ENCODE measurements at regions not wholly inside any gene's neighbourhood (a gene's known extent, or its start where the extent isn't known, plus 50 kb on each side); places are given as distances from the start of the nearest gene placed in this dataset.
"Not testable (repeated sequence)": the region's sequence is repeated elsewhere in the genome, so short reads cannot be mapped to it uniquely, and the experiment has no call there.

DNA sequence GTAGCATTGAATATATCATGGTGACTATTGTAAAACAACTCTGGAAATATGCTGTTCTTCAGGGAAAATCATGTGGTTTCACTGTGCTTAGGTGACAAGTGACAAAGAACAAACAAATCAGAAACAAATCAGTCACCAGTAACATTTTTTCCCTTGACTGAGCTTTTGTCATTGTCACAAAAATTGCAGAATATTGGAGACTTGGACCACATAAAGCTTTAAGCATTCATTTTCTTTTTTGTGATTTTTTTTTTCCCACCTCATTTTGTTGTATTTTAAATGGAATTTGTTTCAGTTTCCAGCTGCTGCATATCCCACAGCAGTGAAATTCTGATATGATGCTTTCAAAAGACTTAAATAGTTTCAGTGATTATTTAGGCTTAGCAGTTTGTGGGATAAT is 1088.4 kb downstream of the OTOL1 start:
- POLR2A ChIA-PET: no interaction called here
- Histone ChIP-seq H3K9me3 (ENCODE audit: low read length) (no peaks in the 10 kb centered on the region), H3K27ac (ENCODE audit: low read depth, low read length, poor library complexity, severe bottlenecking) (no peak overlapping the region), H2AFZ (ENCODE audit: low read length) (no peak overlapping the region), H3K4me2 (ENCODE audit: low read length) (no peak overlapping the region), H3K79me2 (ENCODE audit: insufficient read depth, low read depth, low read length) (no peaks in the 10 kb centered on the region), H3K9me2 (ENCODE audit: insufficient read depth, low read length) (no peaks in the 10 kb centered on the region), H3K4me3 (ENCODE audit: low read depth, low read length, poor library complexity, severe bottlenecking) (no peak overlapping the region), H3K36me3 (ENCODE audit: insufficient read depth, low read length) (no peaks in the 10 kb centered on the region), H3K4me1 (ENCODE audit: insufficient read depth, low read length, poor library complexity, severe bottlenecking) (no peaks in the 10 kb centered on the region), H4K20me1 (ENCODE audit: insufficient read depth, low read length) (no peaks in the 10 kb centered on the region)
- no TSS peak for BruUV-seq (replicated peaks)
- no peak for DNase-seq (ENCODE audit: low spot score)
- intact Hi-C loops (cut with micrococcal nuclease; ENCODE audit: unreplicated experiment): no loop called here
- TF ChIP-seq EZH2phosphoT487 (IDR thresholded peaks at IDR 0.05; ENCODE audit: borderline replicate concordance, low read depth, low read length): no peak
- TF ChIP-seq, protein P1, sequence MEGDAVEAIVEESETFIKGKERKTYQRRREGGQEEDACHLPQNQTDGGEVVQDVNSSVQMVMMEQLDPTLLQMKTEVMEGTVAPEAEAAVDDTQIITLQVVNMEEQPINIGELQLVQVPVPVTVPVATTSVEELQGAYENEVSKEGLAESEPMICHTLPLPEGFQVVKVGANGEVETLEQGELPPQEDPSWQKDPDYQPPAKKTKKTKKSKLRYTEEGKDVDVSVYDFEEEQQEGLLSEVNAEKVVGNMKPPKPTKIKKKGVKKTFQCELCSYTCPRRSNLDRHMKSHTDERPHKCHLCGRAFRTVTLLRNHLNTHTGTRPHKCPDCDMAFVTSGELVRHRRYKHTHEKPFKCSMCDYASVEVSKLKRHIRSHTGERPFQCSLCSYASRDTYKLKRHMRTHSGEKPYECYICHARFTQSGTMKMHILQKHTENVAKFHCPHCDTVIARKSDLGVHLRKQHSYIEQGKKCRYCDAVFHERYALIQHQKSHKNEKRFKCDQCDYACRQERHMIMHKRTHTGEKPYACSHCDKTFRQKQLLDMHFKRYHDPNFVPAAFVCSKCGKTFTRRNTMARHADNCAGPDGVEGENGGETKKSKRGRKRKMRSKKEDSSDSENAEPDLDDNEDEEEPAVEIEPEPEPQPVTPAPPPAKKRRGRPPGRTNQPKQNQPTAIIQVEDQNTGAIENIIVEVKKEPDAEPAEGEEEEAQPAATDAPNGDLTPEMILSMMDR (conservative IDR thresholded peaks at IDR 0.05; ENCODE audit: low read length): no peak
- CTCF ChIA-PET (ENCODE audit: unreplicated experiment): no interaction called here

DNA sequence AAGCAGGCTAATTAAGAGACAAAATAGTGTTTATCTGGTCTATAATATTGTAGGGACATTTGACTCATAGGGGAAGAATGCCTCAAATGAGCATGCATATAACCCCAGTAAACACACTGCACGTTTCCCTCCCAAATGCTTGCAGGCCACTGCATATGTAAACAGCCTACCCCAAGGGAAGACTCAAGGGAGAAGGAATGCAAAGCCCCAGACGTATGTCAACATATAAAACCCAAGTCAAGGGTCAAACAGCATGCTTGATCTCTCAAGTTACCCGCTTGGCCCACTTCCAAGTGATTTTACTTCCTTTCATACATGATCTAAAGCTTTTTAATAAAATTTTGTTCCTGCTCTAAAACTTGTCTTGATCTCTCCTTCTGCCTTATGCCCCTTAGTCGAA is 1090.0 kb downstream of the OTOL1 start:
- Histone ChIP-seq H3K9me2 (ENCODE audit: insufficient read depth, low read length) (no peaks in the 10 kb centered on the region), H3K4me2 (ENCODE audit: low read length) (no peak overlapping the region), H3K27ac (ENCODE audit: low read depth, low read length, poor library complexity, severe bottlenecking) (no peak overlapping the region), H2AFZ (ENCODE audit: low read length) (no peak overlapping the region), H3K4me3 (ENCODE audit: low read depth, low read length, poor library complexity, severe bottlenecking) (no peak overlapping the region), H3K4me1 (ENCODE audit: insufficient read depth, low read length, poor library complexity, severe bottlenecking) (no peaks in the 10 kb centered on the region), H3K79me2 (ENCODE audit: insufficient read depth, low read depth, low read length) (no peaks in the 10 kb centered on the region), H3K36me3 (ENCODE audit: insufficient read depth, low read length) (no peaks in the 10 kb centered on the region), H3K9me3 (ENCODE audit: low read length) (no peaks in the 10 kb centered on the region), H4K20me1 (ENCODE audit: insufficient read depth, low read length) (no peaks in the 10 kb centered on the region)
- ChIA-PET CTCF (ENCODE audit: unreplicated experiment) (no interaction called here), POLR2A (no interaction called here)
- intact Hi-C loops (cut with micrococcal nuclease; ENCODE audit: unreplicated experiment): no loop called here
- DNase-seq (ENCODE audit: low spot score): no peak
- no peak for TF ChIP-seq EZH2phosphoT487 (IDR thresholded peaks at IDR 0.05; ENCODE audit: borderline replicate concordance, low read depth, low read length)
- TF ChIP-seq, protein P1 (conservative IDR thresholded peaks at IDR 0.05; ENCODE audit: low read length): no peak
- BruUV-seq (replicated peaks): no TSS peak

DNA sequence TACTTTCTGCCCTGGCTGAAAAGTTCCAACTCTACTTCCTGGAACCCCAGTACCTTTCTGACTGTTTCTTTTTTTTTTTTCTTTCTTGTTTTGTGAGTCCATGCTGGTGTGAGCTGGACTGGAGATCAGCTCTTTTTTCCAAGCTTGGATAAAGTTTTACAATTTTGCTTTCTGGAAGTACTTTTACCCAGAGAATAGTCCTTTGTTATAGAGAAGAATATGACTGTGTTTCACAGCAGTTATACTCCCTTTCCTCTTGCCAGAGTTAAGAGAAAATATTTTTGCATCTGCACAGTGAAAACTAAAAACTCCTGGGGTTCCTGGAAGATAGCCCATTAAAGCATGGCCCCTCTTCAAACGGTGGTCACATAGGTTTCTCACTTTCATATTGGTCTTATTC is 1100.6 kb downstream of the OTOL1 start:
- ChIA-PET POLR2A (no interaction called here), CTCF (ENCODE audit: unreplicated experiment) (no interaction called here)
- no TSS peak for BruUV-seq (replicated peaks)
- Histone ChIP-seq H4K20me1 (ENCODE audit: insufficient read depth, low read length) (no peaks in the 10 kb centered on the region), H3K36me3 (ENCODE audit: insufficient read depth, low read length) (no peaks in the 10 kb centered on the region), H2AFZ (ENCODE audit: low read length) (no peak overlapping the region), H3K9me2 (ENCODE audit: insufficient read depth, low read length) (no peaks in the 10 kb centered on the region), H3K4me3 (ENCODE audit: low read depth, low read length, poor library complexity, severe bottlenecking) (no peak overlapping the region), H3K4me2 (ENCODE audit: low read length) (no peak overlapping the region), H3K4me1 (ENCODE audit: insufficient read depth, low read length, poor library complexity, severe bottlenecking) (no peaks in the 10 kb centered on the region), H3K9me3 (ENCODE audit: low read length) (no peaks in the 10 kb centered on the region), H3K79me2 (ENCODE audit: insufficient read depth, low read depth, low read length) (no peaks in the 10 kb centered on the region), H3K27ac (ENCODE audit: low read depth, low read length, poor library complexity, severe bottlenecking) (no peak overlapping the region)
- intact Hi-C loops (cut with micrococcal nuclease; ENCODE audit: unreplicated experiment): no loop called here
- no peak for TF ChIP-seq EZH2phosphoT487 (IDR thresholded peaks at IDR 0.05; ENCODE audit: borderline replicate concordance, low read depth, low read length)
- TF ChIP-seq, protein P1 (conservative IDR thresholded peaks at IDR 0.05; ENCODE audit: low read length): no peak
- DNase-seq (ENCODE audit: low spot score): no peak

DNA sequence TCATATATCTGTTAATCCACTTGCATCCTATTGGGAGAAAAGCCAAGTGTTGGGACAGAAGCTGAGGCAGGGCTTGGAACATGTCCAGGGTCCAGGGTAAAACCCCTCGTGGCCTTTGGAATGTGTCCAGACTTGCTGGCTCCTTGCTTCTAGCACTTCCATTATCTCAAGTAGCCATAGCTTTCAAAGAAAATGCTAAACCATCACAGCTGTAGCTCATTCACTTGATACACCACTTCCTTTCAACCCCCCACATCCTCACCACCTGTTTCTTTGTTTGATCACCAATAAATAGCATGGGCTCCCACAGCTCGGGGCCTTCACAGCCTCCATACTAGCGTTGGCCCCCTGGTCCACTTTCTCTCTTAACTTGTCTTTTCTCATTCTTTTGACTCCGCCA is 1101.9 kb downstream of the OTOL1 start:
- POLR2A ChIA-PET; H3K9me2 ChIP-seq (ENCODE audit: insufficient read depth, low read length); H2AFZ ChIP-seq (ENCODE audit: low read length); H3K4me1 ChIP-seq (ENCODE audit: insufficient read depth, low read length, poor library complexity, severe bottlenecking); H4K20me1 ChIP-seq (ENCODE audit: insufficient read depth, low read length); H3K36me3 ChIP-seq (ENCODE audit: insufficient read depth, low read length); CTCF ChIA-PET (ENCODE audit: unreplicated experiment); H3K79me2 ChIP-seq (ENCODE audit: insufficient read depth, low read depth, low read length); H3K27ac ChIP-seq (ENCODE audit: low read depth, low read length, poor library complexity, severe bottlenecking); BruUV-seq (replicated peaks); H3K4me3 ChIP-seq (ENCODE audit: low read depth, low read length, poor library complexity, severe bottlenecking); intact Hi-C loops (cut with micrococcal nuclease; ENCODE audit: unreplicated experiment); H3K4me2 ChIP-seq (ENCODE audit: low read length); H3K9me3 ChIP-seq (ENCODE audit: low read length): not testable (repeated sequence)
- DNase-seq (ENCODE audit: low spot score): peak; percentile 3

DNA sequence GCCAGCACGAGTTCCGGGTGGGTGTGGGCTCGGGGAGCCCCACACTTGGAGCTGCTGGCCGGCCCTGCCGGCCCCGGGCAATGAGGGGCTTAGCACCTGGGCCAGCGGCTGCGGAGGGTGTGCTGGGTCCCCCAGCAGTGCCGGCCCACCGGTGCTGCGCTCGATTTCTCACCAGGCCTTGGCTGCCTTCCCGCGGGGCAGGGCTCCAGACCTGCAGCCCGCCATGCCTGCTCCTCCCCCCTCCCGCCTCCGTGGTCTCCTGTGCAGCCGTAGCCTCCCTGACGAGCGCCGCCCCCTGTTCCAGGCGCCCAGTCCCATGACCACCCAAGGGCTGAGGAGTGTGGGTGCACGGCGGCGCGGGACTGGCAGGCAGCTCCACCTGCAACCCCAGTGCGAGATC is 1103.1 kb downstream of the OTOL1 start:
- DNase-seq (ENCODE audit: low spot score); H3K4me2 ChIP-seq (ENCODE audit: low read length); POLR2A ChIA-PET; CTCF ChIA-PET (ENCODE audit: unreplicated experiment); H2AFZ ChIP-seq (ENCODE audit: low read length); H3K36me3 ChIP-seq (ENCODE audit: insufficient read depth, low read length); H3K4me1 ChIP-seq (ENCODE audit: insufficient read depth, low read length, poor library complexity, severe bottlenecking); BruUV-seq (replicated peaks); H4K20me1 ChIP-seq (ENCODE audit: insufficient read depth, low read length); intact Hi-C loops (cut with micrococcal nuclease; ENCODE audit: unreplicated experiment); H3K79me2 ChIP-seq (ENCODE audit: insufficient read depth, low read depth, low read length); H3K9me3 ChIP-seq (ENCODE audit: low read length); H3K9me2 ChIP-seq (ENCODE audit: insufficient read depth, low read length); H3K4me3 ChIP-seq (ENCODE audit: low read depth, low read length, poor library complexity, severe bottlenecking); H3K27ac ChIP-seq (ENCODE audit: low read depth, low read length, poor library complexity, severe bottlenecking): not testable (repeated sequence)

Data from OCI-LY7 (cell line).